ENCODE measurements at regions not wholly inside any gene's neighbourhood (a gene's known extent, or its start where the extent isn't known, plus 50 kb on each side); places are given as distances from the start of the nearest gene placed in this dataset.

- no peak for DNase-seq
Measured at GRCh38 chr7:25399000-25399750, 170.9 kb upstream of the NPVF start.

- DNase-seq = no peak
Measured at GRCh38 chr7:25402532-25402931, 174.2 kb upstream of the NPVF start.

GRCh38 chr7:25405736-25406135 lies 177.4 kb upstream of the NPVF start:
- no peak for DNase-seq

- DNase-seq = no peak
Measured at GRCh38 chr7:25407053-25407452, 178.8 kb upstream of the NPVF start.

GRCh38 chr7:25408012-25408687 lies 179.9 kb upstream of the NPVF start:
- peak in 1 of 2 experiments; percentile 16 for DNase-seq

- no peak for DNase-seq
Measured at GRCh38 chr7:25408876-25409275, 180.6 kb upstream of the NPVF start.

GRCh38 chr7:25409897-25410636 lies 181.8 kb upstream of the NPVF start:
- DNase-seq = no peak

- no peak for DNase-seq
Measured at GRCh38 chr7:25420771-25421170, 192.5 kb upstream of the NPVF start.

GRCh38 chr7:25424113-25424512 lies 195.8 kb upstream of the NPVF start:
- no peak for DNase-seq

- DNase-seq = no peak
Measured at GRCh38 chr7:25424855-25425254, 196.6 kb upstream of the NPVF start.

GRCh38 chr7:25427721-25428120 lies 199.4 kb upstream of the NPVF start:
- DNase-seq = no peak

GRCh38 chr7:25429731-25430130 lies 201.4 kb upstream of the NPVF start:
- DNase-seq = no peak

- DNase-seq = no peak
Measured at GRCh38 chr7:25430200-25430931, 202.1 kb upstream of the NPVF start.

GRCh38 chr7:25431956-25432450 lies 203.7 kb upstream of the NPVF start:
- no peak for DNase-seq

- no peak for DNase-seq
Measured at GRCh38 chr7:25432807-25433206, 204.5 kb upstream of the NPVF start.

- no peak for DNase-seq
Measured at GRCh38 chr7:25436413-25436812, 208.1 kb upstream of the NPVF start.

GRCh38 chr7:25437308-25437707 lies 209.0 kb upstream of the NPVF start:
- no peak for DNase-seq

- DNase-seq = no peak
Measured at GRCh38 chr7:25444991-25445390, 216.7 kb upstream of the NPVF start.

GRCh38 chr7:25448301-25448700 lies 220.0 kb upstream of the NPVF start:
- no peak for DNase-seq

- DNase-seq = no peak
Measured at GRCh38 chr7:25454020-25454419, 225.7 kb upstream of the NPVF start.

GRCh38 chr7:25454562-25455041 lies 226.3 kb upstream of the NPVF start:
- no peak for DNase-seq

GRCh38 chr7:25455683-25456251 lies 227.5 kb upstream of the NPVF start:
- no peak for DNase-seq
